Cardiac muscle cell (in vitro differentiated cells and primary cell): ENCODE measurements at regions not wholly inside any gene's neighbourhood (a gene's known extent, or its start where the extent isn't known, plus 50 kb on each side); places are given as distances from the start of the nearest gene placed in this dataset.

Experiments
- DNase-seq, 2 donors: peaks; one replicate each; pipeline versions ENCODE4 v3.0.0 to v3.0.0-alpha.2; 2010 to 2017; ENCODE audit warnings: low read depth in 1 of 2, low spot score in 1 of 2
- H3K27ac ChIP-seq: fragments of 200-600 bp; sonication (generic); 2 replicates; pipeline ENCODE4 v1.5.1; 2016
- H3K27me3 ChIP-seq: fragments of 200-600 bp; sonication (generic); 2 replicates; pipeline ENCODE4 v1.6.0; 2016; ENCODE audit warnings: control low read depth
- H3K36me3 ChIP-seq: fragments of 200-600 bp; sonication (generic); 2 replicates; pipeline ENCODE4 v1.5.1; 2016; ENCODE audit warnings: control low read depth
- H3K4me1 ChIP-seq: fragments of 200-600 bp; sonication (generic); 2 replicates; pipeline ENCODE4 v1.8.1; 2017; ENCODE audit warnings: low read depth, mild to moderate bottlenecking, mixed run types
- H3K4me3 ChIP-seq: fragments of 200-600 bp; sonication (generic); 2 replicates; pipeline ENCODE4 v1.5.1; 2016; ENCODE audit warnings: mild to moderate bottlenecking
- H3K9me3 ChIP-seq: fragments of 200-600 bp; sonication (generic); 2 replicates; pipeline ENCODE4 v1.5.1; 2017; ENCODE audit warnings: low read depth, mild to moderate bottlenecking, control low read depth
- CTCF ChIP-seq: IDR thresholded peaks from 2 replicates; pipeline ENCODE4 v1.5.1; 2012; ENCODE audit warnings: low read depth, mild to moderate bottlenecking, low read length

- DNase-seq: peak in 1 of 2 donors; percentile 56
- H3K36me3 ChIP-seq: no peaks in the 10 kb centered on the region
- no peaks in the 10 kb centered on the region for H3K9me3 ChIP-seq
- no peak overlapping the region for H3K27ac ChIP-seq
- TF ChIP-seq CTCF: no peak
- no peaks in the 10 kb centered on the region for H3K27me3 ChIP-seq
- peaks cover 5% of the 10 kb centered on the region for H3K4me1 ChIP-seq
- H3K4me3 ChIP-seq: no peak overlapping the region
Observed at GRCh38 chr20:33908336-33908735, 85.4 kb upstream of the RALY start.

GRCh38 chr20:33908868-33909267, 84.8 kb upstream of the RALY start:
- Histone ChIP-seq H3K4me1 (peaks cover 5% of the 10 kb centered on the region), H3K27ac (no peak overlapping the region)
- no peak for TF ChIP-seq CTCF

GRCh38 chr20:33909331-33909921, 84.3 kb upstream of the RALY start:
- no peak for TF ChIP-seq CTCF
- H3K27ac ChIP-seq: no peak overlapping the region
- peak in 1 of 2 donors; percentile 99 for DNase-seq

More at GRCh38 chr20:33908868-33909267, 84.8 kb upstream of the RALY start:
- no peaks in the 10 kb centered on the region for H3K36me3 ChIP-seq
- no peaks in the 10 kb centered on the region for H3K9me3 ChIP-seq
- no peak for DNase-seq
- no peaks in the 10 kb centered on the region for H3K27me3 ChIP-seq
- no peak overlapping the region for H3K4me3 ChIP-seq

GRCh38 chr20:33910056-33910455, 83.7 kb upstream of the RALY start:
- Histone ChIP-seq H3K27ac (no peak overlapping the region), H3K4me3 (no peak overlapping the region), H3K4me1 (peaks cover 5% of the 10 kb centered on the region), H3K27me3 (no peaks in the 10 kb centered on the region), H3K36me3 (no peaks in the 10 kb centered on the region), H3K9me3 (no peaks in the 10 kb centered on the region)
- peak in 1 of 2 donors; percentile 87 for DNase-seq
- TF ChIP-seq CTCF: no peak

More at GRCh38 chr20:33909331-33909921, 84.3 kb upstream of the RALY start:
- no peaks in the 10 kb centered on the region for H3K36me3 ChIP-seq
- no peaks in the 10 kb centered on the region for H3K27me3 ChIP-seq
- no peaks in the 10 kb centered on the region for H3K9me3 ChIP-seq
- no peak overlapping the region for H3K4me3 ChIP-seq
- H3K4me1 ChIP-seq: peaks cover 5% of the 10 kb centered on the region

DNA sequence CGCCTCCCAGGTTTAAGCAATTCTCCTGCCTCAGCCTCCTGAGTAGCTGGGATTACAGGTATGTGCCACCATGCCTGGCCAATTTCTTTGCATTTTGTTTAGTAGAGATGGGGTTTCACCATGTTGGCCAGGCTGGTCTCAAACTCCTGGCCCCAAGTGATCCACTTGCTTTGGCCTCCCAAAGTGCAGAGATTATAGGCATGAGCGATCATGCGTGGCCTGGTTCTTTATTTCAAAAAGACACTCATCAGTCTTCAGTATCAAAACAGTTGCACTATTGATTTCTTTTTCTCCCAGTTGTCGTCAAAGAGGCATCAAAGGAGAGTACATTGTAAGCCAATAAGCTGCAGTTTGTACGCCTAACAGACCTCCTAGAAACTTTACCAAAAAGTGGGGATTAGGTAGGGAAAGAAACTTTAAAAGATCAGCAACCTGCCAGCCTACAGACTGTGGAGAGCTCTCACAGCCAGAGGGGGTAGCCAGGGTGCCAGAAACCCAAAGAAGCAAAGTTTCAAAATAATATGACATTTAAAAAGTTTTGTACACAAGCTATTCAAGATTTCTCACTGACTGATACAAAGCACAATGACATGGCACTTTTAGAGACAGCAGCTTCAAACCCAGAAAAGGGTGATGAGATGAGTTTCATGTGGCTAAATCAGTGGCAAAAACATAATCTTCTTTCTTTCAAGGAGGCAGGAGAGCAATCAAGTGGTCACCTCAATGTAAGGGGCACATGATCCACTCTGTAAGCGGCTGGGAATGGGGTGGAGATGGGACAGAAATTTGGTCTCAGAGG, 83.0 kb upstream of the RALY start:
- no peak for TF ChIP-seq CTCF
- no peak overlapping the region for H3K4me3 ChIP-seq
- no peak for DNase-seq
- peaks cover 5% of the 10 kb centered on the region for H3K4me1 ChIP-seq
- no peak overlapping the region for H3K27ac ChIP-seq
- no peaks in the 10 kb centered on the region for H3K9me3 ChIP-seq
- no peaks in the 10 kb centered on the region for H3K36me3 ChIP-seq
- no peaks in the 10 kb centered on the region for H3K27me3 ChIP-seq
